HFF-Myc (cell line): ENCODE measurements at regions not wholly inside any gene's neighbourhood (a gene's known extent, or its start where the extent isn't known, plus 50 kb on each side); places are given as distances from the start of the nearest gene placed in this dataset.

ENCODE experiments used
- DNase-seq: peaks from one replicate; pipeline ENCODE4 v3.0.0-alpha.2; 2011; ENCODE audit warnings: low read depth; ENCODE audit errors: extremely low read depth
- H3K4me3 ChIP-seq: replicated peaks from 2 replicates; pipeline ENCODE4 v1.5.1; 2011; ENCODE audit warnings: low read depth, mild to moderate bottlenecking, control low read depth, low read length
- CTCF ChIP-seq: IDR thresholded peaks from 2 replicates; pipeline ENCODE4 v1.5.1; 2012; ENCODE audit warnings: mild to moderate bottlenecking, low read depth, low read length, control low read depth; ENCODE audit errors: missing control alignments

- no peak for TF ChIP-seq CTCF
- H3K4me3 ChIP-seq: no peak overlapping the region
- DNase-seq: no peak
Observed at GRCh38 chr16:87027056-87027616, 290.1 kb downstream of the C16orf95 start.

GRCh38 chr16:87028481-87029320 lies 288.5 kb downstream of the C16orf95 start:
- TF ChIP-seq CTCF: no peak
- no peak overlapping the region for H3K4me3 ChIP-seq
- DNase-seq: no peak

GRCh38 chr16:87032554-87032953 lies 284.6 kb downstream of the C16orf95 start:
- no peak overlapping the region for H3K4me3 ChIP-seq
- no peak for DNase-seq
- no peak for TF ChIP-seq CTCF

GRCh38 chr16:87033021-87033471 lies 284.1 kb downstream of the C16orf95 start:
- no peak for TF ChIP-seq CTCF
- H3K4me3 ChIP-seq: no peak overlapping the region
- no peak for DNase-seq

- no peak for TF ChIP-seq CTCF
- no peak for DNase-seq
Observed at GRCh38 chr16:87033541-87034300, 283.5 kb downstream of the C16orf95 start.

GRCh38 chr16:87034317-87034716 lies 282.9 kb downstream of the C16orf95 start:
- no peak for TF ChIP-seq CTCF
- no peak for DNase-seq
- no peak overlapping the region for H3K4me3 ChIP-seq

More at GRCh38 chr16:87033541-87034300, 283.5 kb downstream of the C16orf95 start:
- H3K4me3 ChIP-seq: no peak overlapping the region
